Brain pericyte (primary cell): ENCODE measurements at regions not wholly inside any gene's neighbourhood (a gene's known extent, or its start where the extent isn't known, plus 50 kb on each side); places are given as distances from the start of the nearest gene placed in this dataset.

Source experiments
- DNase-seq: peaks from one replicate; pipeline ENCODE4 v3.0.0-alpha.2; 2012; ENCODE audit warnings: low read depth, low spot score

DNA sequence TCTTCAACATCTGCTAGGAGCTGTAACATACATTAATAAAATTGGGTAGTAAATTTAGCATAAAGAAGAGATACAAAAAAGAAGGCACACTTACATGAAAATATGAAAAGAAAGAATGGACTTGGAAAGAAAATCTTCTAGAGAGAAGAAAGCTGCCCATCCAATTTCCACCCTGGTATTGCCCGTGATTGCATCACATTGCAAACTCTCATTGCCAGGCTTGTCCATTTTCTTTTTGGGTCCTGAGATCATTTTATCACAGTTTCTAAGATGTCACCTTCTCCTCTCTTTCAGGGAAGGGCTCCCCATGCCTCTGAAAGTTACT is 321.5 kb downstream of the RND3 start:
- no peak for DNase-seq

DNA sequence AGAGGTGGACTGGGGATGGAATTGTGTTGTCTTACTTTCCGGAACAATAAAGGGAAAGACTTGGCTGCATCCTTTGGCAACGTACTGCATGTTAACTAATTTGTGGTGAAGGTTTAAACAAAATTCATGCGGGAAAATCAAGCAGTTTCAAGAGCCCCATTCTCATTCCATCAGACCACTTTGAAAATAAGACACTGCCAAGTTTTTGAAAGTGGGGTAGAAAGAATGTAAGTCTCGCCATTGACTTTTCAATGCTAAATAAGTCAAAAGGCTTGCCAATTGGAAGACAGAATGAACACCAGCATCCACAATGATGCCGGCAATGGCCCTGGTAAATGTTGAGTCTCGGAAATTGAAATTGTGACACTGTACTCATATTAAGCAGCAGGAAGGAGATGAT is 322.0 kb downstream of the RND3 start:
- DNase-seq: no peak

GRCh38 chr2:150162241-150162942 is 325.1 kb downstream of the RND3 start:
- no peak for DNase-seq

DNA sequence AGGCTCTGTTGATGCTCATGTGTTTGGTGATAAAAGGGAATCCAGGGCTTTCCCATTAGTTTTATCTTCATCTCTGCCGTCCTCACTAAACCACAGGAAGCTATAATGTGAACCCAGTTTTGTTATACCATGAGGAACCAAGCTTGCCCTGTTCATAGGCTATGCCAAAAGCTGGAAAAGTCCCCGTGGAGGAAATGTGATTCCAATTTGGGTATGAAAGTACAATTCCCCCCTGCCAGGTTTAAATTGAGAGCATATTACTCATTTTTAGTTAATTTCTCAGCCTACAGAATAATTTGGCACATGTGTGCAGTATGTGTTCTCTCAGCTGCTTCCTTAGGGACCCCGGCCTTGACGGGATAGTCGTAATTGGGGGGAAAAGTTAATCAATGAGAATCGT is 327.4 kb downstream of the RND3 start:
- DNase-seq: no peak

GRCh38 chr2:150159300-150159699 is 328.2 kb downstream of the RND3 start:
- no peak for DNase-seq

DNA sequence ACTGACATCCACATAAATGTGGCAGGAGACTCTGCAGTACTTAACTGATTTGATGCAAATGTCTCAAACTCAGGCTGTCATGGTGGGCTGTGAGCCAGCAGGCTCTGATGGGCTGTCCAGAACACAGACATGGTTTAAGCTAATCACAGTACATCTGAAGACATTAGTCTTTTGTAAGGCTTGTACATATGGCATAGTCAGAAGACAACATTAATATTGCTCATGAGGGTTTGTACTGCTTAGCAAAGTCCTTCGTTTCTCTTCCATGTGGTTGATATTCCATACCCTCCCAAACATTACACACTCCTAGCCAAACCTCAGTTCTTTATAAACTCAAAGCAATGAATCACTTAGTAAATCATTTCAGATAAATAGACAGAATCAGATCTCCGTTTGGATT is 330.6 kb downstream of the RND3 start:
- DNase-seq: no peak

DNA sequence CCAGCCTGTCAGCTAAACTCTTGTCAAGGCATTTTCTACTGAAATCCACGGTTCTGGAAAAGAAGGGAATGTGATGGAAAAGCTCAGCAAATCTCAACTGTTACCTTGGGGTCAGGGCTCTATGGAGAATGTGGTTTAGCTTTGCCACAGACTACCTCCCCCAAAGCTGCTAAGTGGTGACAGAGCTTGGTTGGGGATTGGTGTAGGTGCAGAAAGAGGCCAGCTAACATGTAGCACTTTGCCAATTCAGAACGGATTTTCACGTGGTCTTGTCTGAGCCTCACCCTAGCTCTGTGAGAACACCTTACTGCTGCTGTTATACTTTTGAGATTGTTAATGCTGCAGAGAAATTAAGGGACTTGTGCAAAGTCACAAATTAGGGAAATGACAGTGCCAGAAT is 331.1 kb downstream of the RND3 start:
- DNase-seq: no peak

DNA sequence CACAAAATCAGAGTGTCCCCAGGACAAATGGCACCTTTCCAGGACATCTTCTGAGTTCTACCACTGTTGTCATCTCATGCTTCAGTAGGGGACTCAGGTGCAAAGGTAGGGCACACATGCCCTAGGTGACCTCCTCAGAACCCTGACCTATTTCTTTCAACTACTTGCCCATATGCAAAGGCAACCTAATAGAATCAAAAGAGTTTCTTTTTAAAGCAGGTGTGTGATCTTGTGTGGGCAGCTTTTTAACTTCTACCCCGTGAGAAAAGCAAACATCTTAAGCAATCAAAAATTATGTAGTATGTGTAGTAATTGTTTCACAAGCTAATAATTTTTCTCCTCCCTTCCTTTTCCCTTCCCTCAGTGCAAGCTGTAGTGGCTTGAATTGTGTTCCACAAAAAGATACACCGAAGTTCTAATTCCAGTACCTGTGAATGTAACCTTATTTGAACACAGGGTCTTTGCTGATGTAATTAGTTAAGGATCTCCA is 333.1 kb downstream of the RND3 start:
- no peak for DNase-seq

GRCh38 chr2:150153646-150154307 is 333.7 kb downstream of the RND3 start:
- no peak for DNase-seq

DNA sequence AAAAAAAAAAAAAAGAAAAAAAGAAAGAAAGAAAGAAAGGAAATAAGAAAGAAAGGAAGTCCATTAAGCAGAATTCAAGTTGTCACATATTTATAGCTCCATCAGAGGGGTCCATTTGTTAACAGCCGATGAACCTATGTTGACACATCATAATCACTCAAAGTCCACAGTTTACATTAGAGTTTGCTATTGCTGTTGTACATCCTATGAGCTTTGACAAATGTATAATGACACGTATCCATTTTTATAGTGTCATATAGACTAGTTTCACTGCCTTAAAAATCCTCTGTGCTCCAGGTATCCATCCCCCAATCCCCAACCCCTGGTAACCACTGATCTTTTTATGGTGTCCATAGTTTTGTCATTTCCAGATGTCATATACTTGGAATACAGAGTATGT is 335.2 kb downstream of the RND3 start:
- DNase-seq: no peak

DNA sequence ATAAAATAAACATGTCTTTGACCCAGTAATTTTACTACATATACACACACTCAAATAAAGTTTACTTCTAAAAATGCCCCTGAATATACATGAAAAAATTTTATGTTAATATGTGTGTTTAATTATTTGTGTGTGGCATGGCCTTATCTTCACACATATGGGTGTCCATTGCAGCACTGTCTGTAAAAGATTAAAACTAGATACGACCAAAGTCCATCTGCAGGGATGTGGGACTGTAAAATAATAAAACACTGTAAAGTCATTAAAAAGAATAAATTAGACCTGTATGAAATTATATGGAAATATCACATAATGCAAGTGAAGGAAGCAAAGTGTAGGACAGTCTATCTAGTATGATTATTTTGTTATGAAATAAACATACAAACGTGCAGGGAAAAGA is 337.3 kb downstream of the RND3 start:
- DNase-seq: no peak

DNA sequence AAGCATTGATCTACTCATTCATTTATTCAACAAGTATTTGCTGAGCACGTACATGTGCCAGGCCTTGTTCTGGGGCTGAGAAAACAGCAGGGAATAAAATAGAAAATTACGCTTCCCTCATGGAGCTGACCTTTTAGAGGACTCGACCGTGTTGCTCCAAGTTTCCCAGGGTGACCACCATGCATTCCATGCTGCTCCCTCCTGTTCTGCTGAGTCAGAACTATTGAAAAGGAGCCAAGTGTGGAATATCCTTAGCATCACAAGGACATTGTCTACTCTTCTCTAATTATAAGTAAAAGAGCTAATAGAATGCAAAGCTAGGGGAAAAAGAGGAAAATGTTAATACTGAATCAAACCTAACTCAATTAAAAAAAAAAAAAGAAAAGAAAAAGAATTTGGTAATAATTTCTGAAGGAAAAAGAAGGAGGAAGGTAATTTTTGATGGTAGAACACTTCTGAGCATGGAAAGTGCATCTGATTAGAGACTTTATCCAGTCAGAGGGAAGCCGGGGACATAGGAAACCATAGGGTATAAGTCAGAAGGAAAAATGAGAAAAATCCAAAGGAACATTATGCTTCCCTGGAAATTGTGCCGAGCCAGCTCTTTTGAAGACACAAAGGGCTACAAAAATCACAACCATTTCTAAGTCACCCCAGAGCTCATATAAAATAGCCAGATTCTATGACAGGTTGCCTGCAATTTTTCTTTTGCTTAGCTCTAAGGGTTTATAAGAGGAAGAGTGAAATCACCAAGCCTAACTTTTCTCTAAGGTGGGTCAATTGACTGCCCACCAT is 339.4 kb downstream of the RND3 start:
- peak; percentile 31 for DNase-seq

GRCh38 chr2:150146879-150147278 is 340.6 kb downstream of the RND3 start:
- DNase-seq: no peak

DNA sequence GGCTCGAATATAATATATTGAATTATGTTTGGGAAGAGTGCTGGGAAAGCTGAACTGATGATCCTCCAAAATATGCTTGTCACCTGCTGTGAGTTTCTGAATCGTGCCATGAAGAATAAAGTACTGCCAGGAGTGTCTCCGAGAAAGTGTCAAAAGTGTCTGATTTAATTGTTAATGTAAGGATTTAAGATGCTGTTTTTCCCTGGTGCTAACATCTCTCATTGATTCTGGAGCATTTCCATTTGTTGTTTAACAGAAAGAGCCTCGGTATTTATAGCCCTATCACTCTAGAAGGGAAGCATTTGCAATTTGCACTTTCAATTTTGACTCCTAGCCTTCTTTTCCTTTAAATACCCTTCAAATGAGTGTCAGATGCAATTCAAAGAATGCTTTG is 342.2 kb downstream of the RND3 start:
- no peak for DNase-seq

DNA sequence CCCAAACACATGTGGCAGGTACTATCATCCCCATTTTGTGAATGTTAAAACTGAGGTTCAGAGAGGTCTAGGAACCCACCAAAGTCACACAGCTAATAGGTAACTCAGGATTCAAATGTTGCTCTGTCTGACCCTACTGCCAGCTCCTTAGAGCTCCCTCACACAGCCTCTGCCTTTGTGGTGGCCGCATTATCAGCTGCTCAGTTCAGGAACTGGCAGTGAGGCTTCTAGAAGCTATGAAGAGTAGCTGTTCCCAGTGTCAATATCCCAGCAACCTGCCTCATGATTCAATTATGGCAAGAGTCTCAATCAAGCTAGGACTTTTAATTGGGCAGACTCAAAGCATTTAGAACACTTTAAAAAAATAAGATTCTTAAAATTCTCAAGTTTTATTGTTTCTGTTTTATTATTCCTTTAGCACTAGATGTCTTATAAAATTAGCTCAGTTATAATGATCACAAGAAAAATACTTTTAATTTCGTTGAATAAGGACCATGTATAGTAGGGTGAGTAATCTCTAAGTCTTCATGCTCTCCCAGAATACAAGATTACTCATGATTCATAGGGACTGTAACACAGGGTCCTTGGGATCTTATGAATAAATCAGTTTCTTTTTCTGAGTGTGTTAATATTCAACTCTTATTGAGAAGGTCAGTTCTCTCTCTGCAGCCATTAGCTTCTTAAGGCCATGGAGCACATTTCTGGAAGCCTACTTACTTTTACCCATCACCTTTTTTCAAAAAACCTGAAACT is 342.7 kb downstream of the RND3 start:
- no peak for DNase-seq

GRCh38 chr2:150143087-150143536 is 344.4 kb downstream of the RND3 start:
- no peak for DNase-seq

DNA sequence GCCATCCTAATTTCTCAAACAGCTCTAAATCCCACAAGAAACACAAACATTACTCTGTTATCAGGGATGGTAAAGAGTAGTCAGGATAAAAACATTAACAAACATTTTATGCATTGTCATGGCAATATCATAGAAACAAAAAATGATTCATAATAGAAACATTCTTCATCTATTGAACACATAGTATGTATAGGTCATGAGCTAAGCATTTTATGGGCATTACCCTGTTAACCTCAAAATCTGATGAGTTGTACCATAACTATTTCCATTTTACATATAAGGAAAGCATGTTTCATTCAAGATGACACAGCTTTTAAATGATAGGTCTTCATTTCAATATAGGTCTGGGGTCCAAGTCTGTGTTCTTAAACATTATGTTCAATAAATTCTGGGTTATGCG is 344.9 kb downstream of the RND3 start:
- DNase-seq: no peak

GRCh38 chr2:150141226-150142001 is 346.1 kb downstream of the RND3 start:
- DNase-seq: no peak

- DNase-seq: no peak
Observed at GRCh38 chr2:150140777-150141176, 346.7 kb downstream of the RND3 start.

DNA sequence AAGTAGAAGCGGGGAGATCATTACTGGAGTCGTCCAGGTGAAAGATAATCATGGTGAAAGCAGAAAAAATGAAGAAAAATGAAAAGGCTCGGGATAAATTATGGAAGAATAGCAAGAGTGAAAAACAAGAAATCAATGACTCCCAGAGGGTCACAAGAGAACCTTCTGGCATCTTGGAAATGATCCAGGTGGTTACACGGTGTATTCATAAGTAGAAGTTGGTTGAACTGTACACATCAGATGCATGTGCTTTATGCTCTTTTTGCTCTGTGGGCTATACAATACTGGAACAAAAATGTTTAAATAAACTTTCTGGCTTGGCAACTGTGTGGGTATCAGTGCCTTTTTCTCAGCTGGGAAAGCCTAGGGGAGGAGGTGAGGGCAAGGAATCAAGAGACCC is 348.9 kb downstream of the RND3 start:
- no peak for DNase-seq
